Gastroesophageal sphincter (tissue), 4 donors: ENCODE measurements at regions not wholly inside any gene's neighbourhood (a gene's known extent, or its start where the extent isn't known, plus 50 kb on each side); places are given as distances from the start of the nearest gene placed in this dataset.

Experiments used
- ATAC-seq: fragments of 150-250 bp; one replicate; pipeline ENCODE4 v1.9.1; 2016; ENCODE audit warnings: mild to moderate bottlenecking, moderate library complexity
- H3K27ac ChIP-seq, 4 donors: fragments of 200-600 bp; sonication (generic) in 3 of 4; 1 replicate in 3 of 4; 2 replicates in 1 of 4; pipeline ENCODE4 v1.5.1; 2016 to 2019
- H3K27me3 ChIP-seq: fragments of 200-600 bp; sonication (generic); one replicate; pipeline ENCODE4 v1.5.1; 2019
- H3K36me3 ChIP-seq, 2 donors: fragments of 200-600 bp; sonication (generic); one replicate each; pipeline ENCODE4 v1.5.1; 2019; ENCODE audit warnings: control low read depth in 1 of 2
- H3K4me1 ChIP-seq, 3 donors: fragments of 200-600 bp; sonication (generic); 1 replicate in 2 of 3; 2 replicates in 1 of 3; pipeline ENCODE4 v1.5.1; 2016 to 2019; ENCODE audit warnings: control low read depth in 2 of 3
- H3K4me3 ChIP-seq, 2 donors: fragments of 200-600 bp; sonication (generic); one replicate each; pipeline ENCODE4 v1.5.1; 2019; ENCODE audit warnings: mild to moderate bottlenecking in 1 of 2, moderate library complexity in 1 of 2
- H3K9me3 ChIP-seq, 3 donors: fragments of 200-600 bp; sonication (generic); one replicate each; pipeline ENCODE4 v1.5.1; 2017 to 2019; ENCODE audit warnings: control low read depth in 2 of 3
- EP300 ChIP-seq: sonication (generic); formaldehyde crosslinking; IDR thresholded peaks from one replicate; pipeline ENCODE4 v1.6.1; 2017; ENCODE audit warnings: antibody characterized with exemption, mild to moderate bottlenecking
- POLR2A ChIP-seq, 2 donors: fragments of 450-650 bp; IDR thresholded peaks; one replicate each; pipeline ENCODE4 v1.6.1; 2017; ENCODE audit warnings: antibody characterized with exemption in 2 of 2, mild to moderate bottlenecking in 2 of 2, moderate library complexity in 1 of 2
- POLR2AphosphoS5 ChIP-seq: sonication (generic); formaldehyde crosslinking; IDR thresholded peaks from one replicate; pipeline ENCODE4 v1.6.1; 2017; ENCODE audit warnings: antibody characterized with exemption
- WGBS, 2 donors: methylation state at CpG; one replicate each; pipeline ENCODE4 v1.1.5; 2018; ENCODE audit warnings: low coverage in 1 of 2; 5-methylcytosine and 5-hydroxymethylcytosine counted together
- TF ChIP-seq, protein P1 (sequence below), 4 experiments: fragments of 200-600 bp in 2 of 4; fragments of 450-650 bp in 2 of 4; sonication (generic) in 1 of 4; IDR thresholded peaks; one replicate each; pipeline ENCODE4 v1.5.1; 2017 to 2019; ENCODE audit warnings: antibody characterized with exemption in 4 of 4, mild to moderate bottlenecking in 2 of 4, moderate library complexity in 2 of 4

DNA sequence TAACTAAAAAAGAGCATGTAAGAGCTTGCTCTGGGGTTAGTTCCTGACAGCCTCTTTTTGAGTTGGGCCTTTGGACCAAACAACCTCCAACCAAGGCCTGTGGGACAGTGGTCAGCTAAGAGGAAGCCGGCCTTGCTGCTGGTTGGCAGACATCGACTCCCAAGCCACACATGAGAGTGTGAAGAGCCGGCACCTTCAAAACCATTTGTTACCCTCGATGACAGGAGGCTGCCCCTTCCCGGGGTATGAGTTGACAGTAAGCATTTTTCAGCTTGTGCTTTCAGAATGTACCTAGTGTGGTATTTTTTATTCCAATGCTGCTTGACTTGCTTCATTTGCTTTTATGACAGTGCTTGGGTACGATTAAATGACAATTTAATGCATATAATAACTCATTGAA, 168.6 kb upstream of the IGFBP7 start:
- Histone ChIP-seq H3K4me1 (no peaks in the 10 kb centered on the region), H3K36me3 (no peaks in the 10 kb centered on the region), H3K9me3 (no peaks in the 10 kb centered on the region), H3K4me3 (no peak overlapping the region), H3K27ac (no peak overlapping the region), H3K27me3 (no peaks in the 10 kb centered on the region)
- no peak for TF ChIP-seq POLR2AphosphoS5
- TF ChIP-seq POLR2A (IDR thresholded peaks at IDR 0.05): no peak
- TF ChIP-seq, protein P1, sequence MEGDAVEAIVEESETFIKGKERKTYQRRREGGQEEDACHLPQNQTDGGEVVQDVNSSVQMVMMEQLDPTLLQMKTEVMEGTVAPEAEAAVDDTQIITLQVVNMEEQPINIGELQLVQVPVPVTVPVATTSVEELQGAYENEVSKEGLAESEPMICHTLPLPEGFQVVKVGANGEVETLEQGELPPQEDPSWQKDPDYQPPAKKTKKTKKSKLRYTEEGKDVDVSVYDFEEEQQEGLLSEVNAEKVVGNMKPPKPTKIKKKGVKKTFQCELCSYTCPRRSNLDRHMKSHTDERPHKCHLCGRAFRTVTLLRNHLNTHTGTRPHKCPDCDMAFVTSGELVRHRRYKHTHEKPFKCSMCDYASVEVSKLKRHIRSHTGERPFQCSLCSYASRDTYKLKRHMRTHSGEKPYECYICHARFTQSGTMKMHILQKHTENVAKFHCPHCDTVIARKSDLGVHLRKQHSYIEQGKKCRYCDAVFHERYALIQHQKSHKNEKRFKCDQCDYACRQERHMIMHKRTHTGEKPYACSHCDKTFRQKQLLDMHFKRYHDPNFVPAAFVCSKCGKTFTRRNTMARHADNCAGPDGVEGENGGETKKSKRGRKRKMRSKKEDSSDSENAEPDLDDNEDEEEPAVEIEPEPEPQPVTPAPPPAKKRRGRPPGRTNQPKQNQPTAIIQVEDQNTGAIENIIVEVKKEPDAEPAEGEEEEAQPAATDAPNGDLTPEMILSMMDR (IDR thresholded peaks at IDR 0.05): no peak
- TF ChIP-seq EP300: no peak
- WGBS, 2 donors: 33 to 42% methylated on average over 3 of the region's 6 CpGs
- no peak for ATAC-seq

GRCh38 chr4:57274082-57274481, 163.9 kb upstream of the IGFBP7 start:
- H3K27ac ChIP-seq: no peak overlapping the region
- no peak overlapping the region for H3K4me3 ChIP-seq
- H3K4me1 ChIP-seq: no peaks in the 10 kb centered on the region
- WGBS, 2 donors: 67 to 80% methylated on average over 2 of the region's 2 CpGs
- H3K36me3 ChIP-seq: no peaks in the 10 kb centered on the region
- H3K27me3 ChIP-seq: no peaks in the 10 kb centered on the region
- no peak for TF ChIP-seq EP300
- no peak for ATAC-seq
- no peaks in the 10 kb centered on the region for H3K9me3 ChIP-seq

DNA sequence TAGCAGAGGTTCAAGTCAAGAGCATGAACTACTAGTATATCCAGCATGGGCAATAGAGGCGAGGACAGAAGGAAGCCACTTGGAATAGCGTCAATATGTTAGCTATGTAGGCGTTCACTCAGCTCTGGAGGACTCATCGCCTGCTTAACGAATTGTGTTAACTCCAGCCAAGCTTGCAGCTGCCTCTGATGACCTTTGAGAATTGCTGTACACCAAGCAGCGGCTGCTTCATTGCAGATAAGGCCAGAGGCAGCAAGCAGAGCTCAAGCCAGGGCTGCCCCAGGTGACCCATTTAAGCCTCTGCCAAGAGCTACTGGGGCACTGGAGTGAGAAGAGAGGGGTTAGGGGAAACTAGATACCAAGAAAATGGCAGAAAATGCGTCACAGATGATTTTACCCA, 160.2 kb upstream of the IGFBP7 start:
- WGBS, 2 donors: 28 to 45% methylated on average over 1 to 7 of the region's 7 CpGs
- peak; percentile 16 for ATAC-seq
- no peak overlapping the region for H3K27ac ChIP-seq
- H3K27me3 ChIP-seq: no peaks in the 10 kb centered on the region
- no peaks in the 10 kb centered on the region for H3K9me3 ChIP-seq
- no peak overlapping the region for H3K4me3 ChIP-seq
- TF ChIP-seq POLR2A (IDR thresholded peaks at IDR 0.05): no peak
- TF ChIP-seq, protein P1 (IDR thresholded peaks at IDR 0.05): no peak
- TF ChIP-seq EP300: no peak
- no peak for TF ChIP-seq POLR2AphosphoS5
- no peaks in the 10 kb centered on the region for H3K4me1 ChIP-seq
- H3K36me3 ChIP-seq: no peaks in the 10 kb centered on the region

GRCh38 chr4:57265831-57266582, 155.8 kb upstream of the IGFBP7 start:
- H3K4me1 ChIP-seq: no peaks in the 10 kb centered on the region
- 40 to 43% methylated on average over 5 to 6 of the region's 6 CpGs for WGBS, 2 donors
- H3K9me3 ChIP-seq: peaks cover 0 to 12% (median 0%) of the 10 kb centered on the region in 3 donors
- H3K36me3 ChIP-seq: no peaks in the 10 kb centered on the region
- no peak overlapping the region for H3K27ac ChIP-seq
- no peak for ATAC-seq
- TF ChIP-seq, protein P1 (IDR thresholded peaks at IDR 0.05): no peak
- TF ChIP-seq POLR2A (IDR thresholded peaks at IDR 0.05): no peak
- no peak for TF ChIP-seq EP300
- no peaks in the 10 kb centered on the region for H3K27me3 ChIP-seq
- no peak overlapping the region for H3K4me3 ChIP-seq

- no peak overlapping the region for H3K27ac ChIP-seq
- TF ChIP-seq POLR2AphosphoS5 (no peak), EP300 (no peak), POLR2A (IDR thresholded peaks at IDR 0.05) (no peak)
- H3K4me1 ChIP-seq: no peaks in the 10 kb centered on the region
- no peak for ATAC-seq
- no peaks in the 10 kb centered on the region for H3K27me3 ChIP-seq
- no peaks in the 10 kb centered on the region for H3K9me3 ChIP-seq
- no peaks in the 10 kb centered on the region for H3K36me3 ChIP-seq
- no peak overlapping the region for H3K4me3 ChIP-seq
Observed at GRCh38 chr4:57254754-57255153, 144.6 kb upstream of the IGFBP7 start.

- no peaks in the 10 kb centered on the region for H3K36me3 ChIP-seq
- TF ChIP-seq EP300 (no peak), POLR2AphosphoS5 (no peak), POLR2A (IDR thresholded peaks at IDR 0.05) (no peak)
- TF ChIP-seq, protein P1 (IDR thresholded peaks at IDR 0.05): no peak
- WGBS, 2 donors: 0 to 13% methylated on average over 1 of the region's 1 CpG
- H3K4me1 ChIP-seq: no peaks in the 10 kb centered on the region
- H3K27ac ChIP-seq: no peak overlapping the region
- no peaks in the 10 kb centered on the region for H3K27me3 ChIP-seq
- H3K9me3 ChIP-seq: no peaks in the 10 kb centered on the region
- ATAC-seq: no peak
- no peak overlapping the region for H3K4me3 ChIP-seq
Observed at GRCh38 chr4:57249083-57249482, 138.9 kb upstream of the IGFBP7 start.
